ENCODE measurements at regions not wholly inside any gene's neighbourhood (a gene's known extent, or its start where the extent isn't known, plus 50 kb on each side); places are given as distances from the start of the nearest gene placed in this dataset.
A peak's percentile ranks its signal among the peaks of the same experiment; 100 is the strongest.

DNA sequence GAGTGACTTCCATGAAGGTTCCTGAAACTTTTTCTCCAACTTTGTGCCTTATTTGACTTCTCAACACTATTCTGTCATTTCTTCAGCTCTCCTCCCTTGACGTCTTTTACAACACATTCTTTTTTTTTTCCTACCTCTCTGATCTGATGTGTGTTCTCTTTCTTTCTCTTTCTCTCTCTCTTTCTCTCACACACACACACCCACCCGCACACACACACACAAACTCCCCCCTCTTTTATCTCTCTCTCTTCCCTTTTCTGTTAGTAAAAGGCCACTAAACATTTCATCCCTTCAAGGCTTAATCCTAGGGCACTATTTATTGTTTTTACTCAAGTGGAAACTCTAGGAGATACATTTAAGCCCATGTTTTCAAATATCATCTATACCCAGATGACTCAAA, 107.8 kb upstream of the CNTNAP5 start:
- Histone ChIP-seq H3K27me3 (replicated peaks; ENCODE audit: control insufficient read depth, insufficient read depth, low read length) (no peaks in the 10 kb centered on the region), H3K4me1 (no peaks in the 10 kb centered on the region), H3K4me3 (ENCODE audit: low read depth, low read length) (no peak overlapping the region), H3K9me3 (no peaks in the 10 kb centered on the region), H3K36me3 (ENCODE audit: control insufficient read depth, insufficient read depth, low read length) (no peaks in the 10 kb centered on the region)
- H3K4me3 Mint-ChIP-seq (ENCODE audit: unreplicated experiment) = no peak overlapping the region
- BruUV-seq (replicated peaks) = no TSS peak
- H3K4me1 Mint-ChIP-seq (ENCODE audit: low read depth, unreplicated experiment) = no peaks in the 10 kb centered on the region
- no peak overlapping the region for H3K27ac Mint-ChIP-seq (ENCODE audit: unreplicated experiment)
- peaks cover 9% of the 10 kb centered on the region for H3K27me3 Mint-ChIP-seq (ENCODE audit: insufficient read depth, unreplicated experiment)
- TF ChIP-seq, protein P1, sequence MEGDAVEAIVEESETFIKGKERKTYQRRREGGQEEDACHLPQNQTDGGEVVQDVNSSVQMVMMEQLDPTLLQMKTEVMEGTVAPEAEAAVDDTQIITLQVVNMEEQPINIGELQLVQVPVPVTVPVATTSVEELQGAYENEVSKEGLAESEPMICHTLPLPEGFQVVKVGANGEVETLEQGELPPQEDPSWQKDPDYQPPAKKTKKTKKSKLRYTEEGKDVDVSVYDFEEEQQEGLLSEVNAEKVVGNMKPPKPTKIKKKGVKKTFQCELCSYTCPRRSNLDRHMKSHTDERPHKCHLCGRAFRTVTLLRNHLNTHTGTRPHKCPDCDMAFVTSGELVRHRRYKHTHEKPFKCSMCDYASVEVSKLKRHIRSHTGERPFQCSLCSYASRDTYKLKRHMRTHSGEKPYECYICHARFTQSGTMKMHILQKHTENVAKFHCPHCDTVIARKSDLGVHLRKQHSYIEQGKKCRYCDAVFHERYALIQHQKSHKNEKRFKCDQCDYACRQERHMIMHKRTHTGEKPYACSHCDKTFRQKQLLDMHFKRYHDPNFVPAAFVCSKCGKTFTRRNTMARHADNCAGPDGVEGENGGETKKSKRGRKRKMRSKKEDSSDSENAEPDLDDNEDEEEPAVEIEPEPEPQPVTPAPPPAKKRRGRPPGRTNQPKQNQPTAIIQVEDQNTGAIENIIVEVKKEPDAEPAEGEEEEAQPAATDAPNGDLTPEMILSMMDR (IDR thresholded peaks at IDR 0.05; ENCODE audit: insufficient read depth in 1 of 2, low read depth in 1 of 2, low read length in 1 of 2, severe bottlenecking in 1 of 2, unreplicated experiment in 1 of 2) = no peak
- no peaks in the 10 kb centered on the region for H3K36me3 Mint-ChIP-seq (ENCODE audit: insufficient read depth, unreplicated experiment)
- ChIA-PET POLR2A (no interaction called here), CTCF (no interaction called here)
- DNase-seq = no peak
- intact Hi-C loops (cut with micrococcal nuclease; ENCODE audit: unreplicated experiment) = no loop called here
- no peaks in the 10 kb centered on the region for H3K9me3 Mint-ChIP-seq (ENCODE audit: unreplicated experiment)

DNA sequence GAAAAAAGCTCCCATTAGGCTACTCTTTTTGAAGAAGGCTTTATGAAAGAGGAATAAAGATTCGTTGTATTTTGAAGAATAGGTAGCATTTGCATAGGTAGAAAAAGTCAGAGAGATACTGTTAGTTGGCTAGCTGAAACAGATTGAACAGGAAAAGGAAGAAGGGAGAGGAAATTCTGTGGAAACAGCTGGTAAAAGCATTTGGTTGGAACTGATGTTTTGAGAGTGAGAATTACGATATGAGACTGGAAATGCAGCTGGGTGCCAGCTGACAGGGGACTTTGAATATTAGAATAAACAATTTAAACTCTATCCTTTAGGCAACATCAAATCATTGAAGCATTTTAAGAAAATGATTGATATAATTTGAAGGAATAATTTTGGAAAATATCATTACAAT, 96.7 kb upstream of the CNTNAP5 start:
- Mint-ChIP-seq H3K27ac (ENCODE audit: unreplicated experiment) (no peak overlapping the region), H3K4me3 (ENCODE audit: unreplicated experiment) (no peak overlapping the region), H3K9me3 (ENCODE audit: unreplicated experiment) (peaks cover 10% of the 10 kb centered on the region), H3K4me1 (ENCODE audit: low read depth, unreplicated experiment) (no peaks in the 10 kb centered on the region), H3K27me3 (ENCODE audit: insufficient read depth, unreplicated experiment) (no peaks in the 10 kb centered on the region), H3K36me3 (ENCODE audit: insufficient read depth, unreplicated experiment) (no peaks in the 10 kb centered on the region)
- TF ChIP-seq, protein P1 (IDR thresholded peaks at IDR 0.05; ENCODE audit: insufficient read depth in 1 of 2, low read depth in 1 of 2, low read length in 1 of 2, severe bottlenecking in 1 of 2, unreplicated experiment in 1 of 2) = no peak
- Histone ChIP-seq H3K4me1 (no peaks in the 10 kb centered on the region), H3K4me3 (ENCODE audit: low read depth, low read length) (no peak overlapping the region), H3K36me3 (ENCODE audit: control insufficient read depth, insufficient read depth, low read length) (no peaks in the 10 kb centered on the region), H3K27me3 (replicated peaks; ENCODE audit: control insufficient read depth, insufficient read depth, low read length) (no peaks in the 10 kb centered on the region), H3K9me3 (no peaks in the 10 kb centered on the region)
- CTCF ChIA-PET = no interaction called here
- intact Hi-C loops (cut with micrococcal nuclease; ENCODE audit: unreplicated experiment) = no loop called here
- POLR2A ChIA-PET = no interaction called here
- BruUV-seq (replicated peaks) = no TSS peak
- DNase-seq = no peak

DNA sequence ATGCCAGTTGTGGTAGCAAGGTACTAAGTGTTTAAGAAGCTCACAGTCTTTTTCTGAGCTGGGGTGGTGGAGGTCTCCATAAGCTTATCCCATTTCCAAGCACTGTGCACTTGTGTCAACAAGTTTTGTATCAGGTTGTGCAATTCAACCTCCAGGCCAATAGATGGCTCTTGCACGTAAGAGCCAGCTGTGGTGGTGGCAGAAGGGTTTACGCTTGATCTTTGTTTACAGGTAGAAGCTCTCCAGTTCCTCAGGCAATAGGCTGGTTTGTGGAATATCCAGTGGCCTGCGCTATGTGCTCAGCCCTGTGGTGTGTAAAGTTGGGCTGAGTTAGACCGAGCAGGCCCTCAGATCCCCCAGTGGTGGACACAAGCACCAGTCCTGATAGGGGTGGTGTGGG, 89.7 kb upstream of the CNTNAP5 start:
- POLR2A ChIA-PET = no interaction called here
- CTCF ChIA-PET = interaction anchor here (0.6 kb wide), 1 partner anchor 20 kb away, joined by 4 read pairs; no protein-coding TSS in a partner anchor
- BruUV-seq (replicated peaks) = no TSS peak

More for the DNA sequence above, 89.7 kb upstream of the CNTNAP5 start:
- H3K36me3 ChIP-seq (ENCODE audit: control insufficient read depth, insufficient read depth, low read length) = no peaks in the 10 kb centered on the region
- H3K27ac Mint-ChIP-seq (ENCODE audit: unreplicated experiment) = no peak overlapping the region
- H3K9me3 ChIP-seq = no peaks in the 10 kb centered on the region
- no peaks in the 10 kb centered on the region for H3K36me3 Mint-ChIP-seq (ENCODE audit: insufficient read depth, unreplicated experiment)
- H3K4me1 Mint-ChIP-seq (ENCODE audit: low read depth, unreplicated experiment) = no peaks in the 10 kb centered on the region
- TF ChIP-seq, protein P1 (IDR thresholded peaks at IDR 0.05; ENCODE audit: insufficient read depth in 1 of 2, low read depth in 1 of 2, low read length in 1 of 2, severe bottlenecking in 1 of 2, unreplicated experiment in 1 of 2) = peak; percentile 15 to 19
- H3K9me3 Mint-ChIP-seq (ENCODE audit: unreplicated experiment) = no peaks in the 10 kb centered on the region
- no peak overlapping the region for H3K4me3 ChIP-seq (ENCODE audit: low read depth, low read length)
- no peaks in the 10 kb centered on the region for H3K4me1 ChIP-seq
- peak in 1 of 2 experiments; percentile 5 for DNase-seq
- H3K4me3 Mint-ChIP-seq (ENCODE audit: unreplicated experiment) = no peak overlapping the region
- intact Hi-C loops (cut with micrococcal nuclease; ENCODE audit: unreplicated experiment) = no loop called here
- H3K27me3 Mint-ChIP-seq (ENCODE audit: insufficient read depth, unreplicated experiment) = no peaks in the 10 kb centered on the region
- H3K27me3 ChIP-seq (replicated peaks; ENCODE audit: control insufficient read depth, insufficient read depth, low read length) = no peaks in the 10 kb centered on the region

All from Caco-2 (cell line).